GM06990 (cell line): ENCODE measurements at regions not wholly inside any gene's neighbourhood (a gene's known extent, or its start where the extent isn't known, plus 50 kb on each side); places are given as distances from the start of the nearest gene placed in this dataset.
"Not testable (repeated sequence)": the region's sequence is repeated elsewhere in the genome, so short reads cannot be mapped to it uniquely, and the experiment has no call there.

Experiments used
- DNase-seq: peaks from one replicate; pipeline ENCODE4 v3.0.0-alpha.2; 2011; ENCODE audit not compliant: insufficient read length; ENCODE audit errors: extremely low read depth
- H3K27me3 ChIP-seq: replicated peaks from 2 replicates; pipeline ENCODE4 v1.6.0; 2011; ENCODE audit warnings: low read length; ENCODE audit not compliant: control insufficient read depth, insufficient read depth
- H3K36me3 ChIP-seq: 2 replicates; pipeline ENCODE4 v1.5.1; 2011; ENCODE audit warnings: low read length; ENCODE audit not compliant: control insufficient read depth, insufficient read depth
- H3K4me3 ChIP-seq: replicated peaks from 2 replicates; pipeline ENCODE4 v1.5.1; 2011; ENCODE audit warnings: low read depth, mild to moderate bottlenecking, control low read depth, low read length
- TF ChIP-seq, protein P1 (sequence below): IDR thresholded peaks from 2 replicates; pipeline ENCODE4 v1.5.1; 2011; ENCODE audit warnings: low read length, control low read depth, mild to moderate bottlenecking, inconsistent platforms; ENCODE audit not compliant: insufficient read depth, poor library complexity, severe bottlenecking

DNA sequence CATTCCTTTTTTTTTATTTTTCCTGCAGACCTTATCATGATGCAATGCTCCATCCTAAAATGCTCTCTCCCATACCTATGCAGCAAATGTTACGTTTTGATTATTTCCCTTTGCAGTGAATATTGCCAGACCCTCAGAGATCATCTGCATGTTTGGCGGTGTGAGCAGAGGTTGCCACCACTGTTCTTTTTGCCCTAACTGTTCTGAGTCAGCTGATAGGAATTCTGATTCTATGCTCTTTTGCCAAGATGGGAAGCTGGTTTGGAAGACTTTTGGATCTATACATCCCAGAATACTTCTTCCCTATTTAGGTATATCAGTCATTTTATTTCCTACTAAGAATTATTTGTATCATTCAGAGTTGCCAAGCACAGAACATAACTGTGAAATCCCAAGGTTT lies 130.5 kb downstream of the KLF6 start:
- TF ChIP-seq, protein P1, sequence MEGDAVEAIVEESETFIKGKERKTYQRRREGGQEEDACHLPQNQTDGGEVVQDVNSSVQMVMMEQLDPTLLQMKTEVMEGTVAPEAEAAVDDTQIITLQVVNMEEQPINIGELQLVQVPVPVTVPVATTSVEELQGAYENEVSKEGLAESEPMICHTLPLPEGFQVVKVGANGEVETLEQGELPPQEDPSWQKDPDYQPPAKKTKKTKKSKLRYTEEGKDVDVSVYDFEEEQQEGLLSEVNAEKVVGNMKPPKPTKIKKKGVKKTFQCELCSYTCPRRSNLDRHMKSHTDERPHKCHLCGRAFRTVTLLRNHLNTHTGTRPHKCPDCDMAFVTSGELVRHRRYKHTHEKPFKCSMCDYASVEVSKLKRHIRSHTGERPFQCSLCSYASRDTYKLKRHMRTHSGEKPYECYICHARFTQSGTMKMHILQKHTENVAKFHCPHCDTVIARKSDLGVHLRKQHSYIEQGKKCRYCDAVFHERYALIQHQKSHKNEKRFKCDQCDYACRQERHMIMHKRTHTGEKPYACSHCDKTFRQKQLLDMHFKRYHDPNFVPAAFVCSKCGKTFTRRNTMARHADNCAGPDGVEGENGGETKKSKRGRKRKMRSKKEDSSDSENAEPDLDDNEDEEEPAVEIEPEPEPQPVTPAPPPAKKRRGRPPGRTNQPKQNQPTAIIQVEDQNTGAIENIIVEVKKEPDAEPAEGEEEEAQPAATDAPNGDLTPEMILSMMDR, result no peak
- H3K4me3 ChIP-seq, result no peak overlapping the region
- no peak for DNase-seq
- peaks cover 3% of the 10 kb centered on the region; the same call in 1 of the 2 replicates for H3K27me3 ChIP-seq
- H3K36me3 ChIP-seq, result no peaks in the 10 kb centered on the region

DNA sequence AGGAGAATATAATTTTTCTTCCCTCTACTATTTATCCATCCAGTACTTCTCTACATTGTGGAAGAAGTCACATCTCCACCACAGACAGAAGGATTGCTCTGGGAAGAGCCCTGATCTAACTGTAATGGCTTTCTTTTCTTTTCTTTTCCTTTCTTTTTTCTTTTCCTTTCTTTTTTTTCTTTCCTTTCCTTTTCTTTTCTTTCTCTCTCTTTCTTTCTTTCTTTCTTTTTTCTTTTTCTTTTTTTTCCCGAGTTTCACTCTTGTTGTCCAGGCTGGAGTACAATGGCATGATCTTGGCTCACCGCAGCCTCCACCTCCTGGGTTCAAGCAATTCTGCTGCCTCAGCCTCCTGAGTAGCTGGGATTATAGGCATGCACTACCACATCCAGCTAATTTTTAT lies 131.7 kb downstream of the KLF6 start:
- not testable (repeated sequence) for H3K27me3 ChIP-seq, DNase-seq, H3K4me3 ChIP-seq, H3K36me3 ChIP-seq

DNA sequence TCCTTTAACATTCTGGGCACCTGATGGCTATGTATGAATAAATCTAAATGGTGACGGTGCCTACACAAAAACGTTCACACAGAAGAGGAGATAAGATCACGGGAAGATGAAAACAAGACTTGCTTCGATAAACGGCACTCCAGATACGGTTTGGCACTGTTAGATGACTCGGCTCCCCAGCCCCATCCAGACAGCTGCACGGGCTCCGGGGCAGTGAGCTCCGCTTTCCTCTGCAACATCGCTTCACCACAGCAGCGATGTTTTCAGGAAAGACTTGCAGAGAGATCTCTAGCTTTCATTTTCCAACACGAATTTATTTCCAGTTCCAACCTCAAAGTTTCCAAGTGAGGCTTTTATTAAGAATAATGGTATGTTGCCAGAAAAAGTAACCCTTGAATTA lies 132.1 kb downstream of the KLF6 start:
- no peak for DNase-seq
- TF ChIP-seq, protein P1, result no peak
- Histone ChIP-seq H3K27me3 (peaks cover 3% of the 10 kb centered on the region; the same call in 1 of the 2 replicates), H3K36me3 (no peaks in the 10 kb centered on the region), H3K4me3 (no peak overlapping the region)

DNA sequence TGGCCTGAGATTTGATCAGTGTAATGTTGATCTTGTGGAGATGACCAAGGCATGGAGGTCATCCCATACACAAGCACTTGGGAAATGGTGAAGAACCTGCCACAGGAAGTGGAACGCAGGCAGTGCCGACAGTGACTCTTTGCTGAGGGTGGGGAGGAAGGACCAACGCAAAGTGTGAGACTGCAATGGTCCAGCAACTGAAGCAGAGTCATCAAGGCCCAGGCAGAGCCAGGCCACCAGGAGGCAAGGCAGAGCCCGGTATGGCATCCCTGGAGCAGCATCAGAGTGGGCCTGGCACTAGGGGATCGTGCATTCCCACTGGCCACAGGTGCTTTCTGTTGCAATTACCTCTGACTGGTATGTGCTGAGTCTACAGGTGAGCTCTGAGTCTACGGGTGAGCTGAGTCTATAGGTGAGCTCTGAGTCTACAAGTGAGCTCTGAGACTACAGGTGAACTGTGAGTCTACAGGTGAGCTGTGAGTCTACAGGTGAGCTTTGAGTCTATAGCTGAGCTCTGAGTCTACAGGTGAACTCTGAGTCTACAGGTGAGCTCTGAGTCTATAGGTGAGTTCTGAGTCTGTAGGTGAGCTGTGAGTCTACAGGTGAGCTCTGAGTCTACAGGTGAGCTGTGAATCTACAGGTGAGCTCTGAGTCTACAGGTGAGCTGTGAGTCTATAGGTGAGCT lies 132.9 kb downstream of the KLF6 start:
- H3K4me3 ChIP-seq, result no peak overlapping the region
- no peaks in the 10 kb centered on the region for H3K36me3 ChIP-seq
- peaks cover 3% of the 10 kb centered on the region; the same call in 1 of the 2 replicates for H3K27me3 ChIP-seq
- TF ChIP-seq, protein P1, result no peak
- no peak for DNase-seq

DNA sequence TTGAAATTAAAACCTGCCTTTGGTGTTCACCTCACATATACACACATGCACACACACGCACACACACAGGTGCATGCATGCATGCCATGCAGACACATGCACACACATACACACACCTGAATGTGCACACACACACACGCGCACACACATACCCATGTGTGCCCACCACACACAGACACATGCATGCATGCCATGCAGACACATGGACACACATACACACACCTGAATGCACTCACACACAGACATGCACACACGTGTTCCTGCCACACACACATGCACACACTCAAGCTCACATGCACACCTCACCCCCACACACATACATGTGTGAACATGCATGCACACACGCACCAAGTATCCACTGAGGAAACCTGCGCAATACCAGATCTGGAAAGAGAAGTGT lies 136.4 kb downstream of the KLF6 start:
- TF ChIP-seq, protein P1, result no peak
- H3K27me3 ChIP-seq, result peaks cover 3% of the 10 kb centered on the region; the same call in 1 of the 2 replicates
- no peaks in the 10 kb centered on the region for H3K36me3 ChIP-seq
- no peak overlapping the region for H3K4me3 ChIP-seq
- DNase-seq, result no peak

DNA sequence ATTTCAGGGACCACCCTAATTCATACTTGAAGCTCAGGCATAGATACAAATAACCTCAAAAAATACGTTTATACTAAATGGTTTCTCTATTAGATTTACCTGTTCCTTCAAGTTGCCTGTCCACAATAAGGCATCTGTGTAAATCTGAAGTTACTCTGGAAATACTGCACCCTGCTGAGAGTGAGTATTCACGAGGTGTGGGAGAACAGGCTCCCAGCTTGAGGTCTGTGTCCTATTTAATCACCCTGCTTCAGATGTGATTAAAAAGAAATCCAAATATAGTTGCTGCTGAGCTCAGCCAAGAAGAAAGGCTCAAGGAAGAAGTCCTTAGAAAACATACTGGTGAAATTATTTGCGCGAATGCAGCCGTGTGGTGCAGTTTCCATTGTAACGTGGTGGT lies 136.8 kb downstream of the KLF6 start:
- no peak overlapping the region for H3K4me3 ChIP-seq
- DNase-seq, result no peak
- H3K36me3 ChIP-seq, result no peaks in the 10 kb centered on the region
- TF ChIP-seq, protein P1, result no peak
- H3K27me3 ChIP-seq, result peaks cover 3% of the 10 kb centered on the region; the same call in 1 of the 2 replicates
